ENCODE measurements at regions not wholly inside any gene's neighbourhood (a gene's known extent, or its start where the extent isn't known, plus 50 kb on each side); places are given as distances from the start of the nearest gene placed in this dataset.

GRCh38 chr7:15099074-15099473 lies 196.5 kb upstream of the DGKB start:
- H3K27ac ChIP-seq: no peak overlapping the region
- intact Hi-C loops (cut with DNase I; ENCODE audit: low total_unique reads): no loop called here
- no peak for DNase-seq
- no peaks in the 10 kb centered on the region for H3K27me3 ChIP-seq
- H3K36me3 ChIP-seq: no peaks in the 10 kb centered on the region
- H3K4me1 ChIP-seq: no peaks in the 10 kb centered on the region
- no peak overlapping the region for H3K4me3 ChIP-seq
- no peaks in the 10 kb centered on the region for H3K9me3 ChIP-seq
- TF ChIP-seq, protein P1, sequence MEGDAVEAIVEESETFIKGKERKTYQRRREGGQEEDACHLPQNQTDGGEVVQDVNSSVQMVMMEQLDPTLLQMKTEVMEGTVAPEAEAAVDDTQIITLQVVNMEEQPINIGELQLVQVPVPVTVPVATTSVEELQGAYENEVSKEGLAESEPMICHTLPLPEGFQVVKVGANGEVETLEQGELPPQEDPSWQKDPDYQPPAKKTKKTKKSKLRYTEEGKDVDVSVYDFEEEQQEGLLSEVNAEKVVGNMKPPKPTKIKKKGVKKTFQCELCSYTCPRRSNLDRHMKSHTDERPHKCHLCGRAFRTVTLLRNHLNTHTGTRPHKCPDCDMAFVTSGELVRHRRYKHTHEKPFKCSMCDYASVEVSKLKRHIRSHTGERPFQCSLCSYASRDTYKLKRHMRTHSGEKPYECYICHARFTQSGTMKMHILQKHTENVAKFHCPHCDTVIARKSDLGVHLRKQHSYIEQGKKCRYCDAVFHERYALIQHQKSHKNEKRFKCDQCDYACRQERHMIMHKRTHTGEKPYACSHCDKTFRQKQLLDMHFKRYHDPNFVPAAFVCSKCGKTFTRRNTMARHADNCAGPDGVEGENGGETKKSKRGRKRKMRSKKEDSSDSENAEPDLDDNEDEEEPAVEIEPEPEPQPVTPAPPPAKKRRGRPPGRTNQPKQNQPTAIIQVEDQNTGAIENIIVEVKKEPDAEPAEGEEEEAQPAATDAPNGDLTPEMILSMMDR (IDR thresholded peaks at IDR 0.05): no peak

- Histone ChIP-seq H3K27me3 (no peaks in the 10 kb centered on the region), H3K4me1 (no peaks in the 10 kb centered on the region), H3K9me3 (no peaks in the 10 kb centered on the region), H3K4me3 (no peak overlapping the region), H3K27ac (no peak overlapping the region), H3K36me3 (no peaks in the 10 kb centered on the region)
- no peak for DNase-seq
- intact Hi-C loops (cut with DNase I; ENCODE audit: low total_unique reads): no loop called here
- TF ChIP-seq, protein P1 (IDR thresholded peaks at IDR 0.05): no peak
Measured at GRCh38 chr7:15096853-15097252, 194.3 kb upstream of the DGKB start.

DNA sequence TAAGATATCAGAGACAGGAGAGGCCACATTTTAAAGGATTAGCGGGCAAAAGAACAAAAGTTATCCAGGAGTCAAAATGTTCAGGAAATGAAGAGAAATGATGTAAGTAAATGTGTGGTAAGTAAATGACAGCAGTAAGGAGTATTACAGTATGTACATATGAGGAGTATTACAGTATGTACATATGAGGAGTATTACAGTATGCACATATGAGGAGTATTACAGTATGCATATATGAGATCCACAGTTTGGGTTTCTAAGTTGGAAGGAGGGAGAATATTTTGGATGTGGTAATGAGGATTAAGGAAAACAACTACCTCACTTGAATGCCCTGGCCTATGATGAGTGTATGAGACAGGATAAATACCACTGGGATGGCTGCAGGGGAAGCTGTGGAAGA lies 192.4 kb upstream of the DGKB start:
- TF ChIP-seq, protein P1 (IDR thresholded peaks at IDR 0.05): no peak
- no peaks in the 10 kb centered on the region for H3K9me3 ChIP-seq
- H3K27ac ChIP-seq: no peak overlapping the region
- no peaks in the 10 kb centered on the region for H3K36me3 ChIP-seq
- H3K4me1 ChIP-seq: no peaks in the 10 kb centered on the region
- DNase-seq: no peak
- H3K27me3 ChIP-seq: no peaks in the 10 kb centered on the region
- intact Hi-C loops (cut with DNase I; ENCODE audit: low total_unique reads): no loop called here
- H3K4me3 ChIP-seq: no peak overlapping the region

GRCh38 chr7:15087771-15088170 lies 185.2 kb upstream of the DGKB start:
- no peak overlapping the region for H3K4me3 ChIP-seq
- DNase-seq: no peak
- intact Hi-C loops (cut with DNase I; ENCODE audit: low total_unique reads): no loop called here
- TF ChIP-seq, protein P1 (IDR thresholded peaks at IDR 0.05): no peak
- H3K27me3 ChIP-seq: no peaks in the 10 kb centered on the region
- H3K27ac ChIP-seq: no peak overlapping the region
- no peaks in the 10 kb centered on the region for H3K9me3 ChIP-seq
- H3K36me3 ChIP-seq: no peaks in the 10 kb centered on the region
- H3K4me1 ChIP-seq: no peaks in the 10 kb centered on the region

GRCh38 chr7:15086862-15087261 lies 184.3 kb upstream of the DGKB start:
- intact Hi-C loops (cut with DNase I; ENCODE audit: low total_unique reads): no loop called here
- Histone ChIP-seq H3K9me3 (no peaks in the 10 kb centered on the region), H3K27me3 (no peaks in the 10 kb centered on the region), H3K4me1 (no peaks in the 10 kb centered on the region), H3K27ac (no peak overlapping the region), H3K36me3 (no peaks in the 10 kb centered on the region), H3K4me3 (no peak overlapping the region)
- TF ChIP-seq, protein P1 (IDR thresholded peaks at IDR 0.05): no peak
- DNase-seq: no peak

GRCh38 chr7:15086131-15086611 lies 183.6 kb upstream of the DGKB start:
- Histone ChIP-seq H3K27ac (no peak overlapping the region), H3K4me3 (no peak overlapping the region), H3K27me3 (no peaks in the 10 kb centered on the region), H3K4me1 (no peaks in the 10 kb centered on the region), H3K9me3 (no peaks in the 10 kb centered on the region), H3K36me3 (no peaks in the 10 kb centered on the region)
- TF ChIP-seq, protein P1 (IDR thresholded peaks at IDR 0.05): no peak
- no peak for DNase-seq
- intact Hi-C loops (cut with DNase I; ENCODE audit: low total_unique reads): no loop called here

All from tibial artery (tissue), 4 donors.